GM21825 (cell line): ENCODE measurements at regions not wholly inside any gene's neighbourhood (a gene's known extent, or its start where the extent isn't known, plus 50 kb on each side); places are given as distances from the start of the nearest gene placed in this dataset.
"Not testable (repeated sequence)": the region's sequence is repeated elsewhere in the genome, so short reads cannot be mapped to it uniquely, and the experiment has no call there.

Experiments used
- ATAC-seq: cut with Tn5 transposase; IDR thresholded peaks from one replicate; pipeline ENCODE4 v1.9.1; 2021; ENCODE audit warnings: mild to moderate bottlenecking, moderate library complexity; ENCODE audit not compliant: unreplicated experiment

- ATAC-seq: not testable (repeated sequence)
Observed at GRCh38 chr14:53242898-53243297, 89.8 kb upstream of the DDHD1 start.

GRCh38 chr14:53237488-53237887 is 84.4 kb upstream of the DDHD1 start:
- no peak for ATAC-seq

- ATAC-seq: no peak
Observed at GRCh38 chr14:53236708-53237107, 83.6 kb upstream of the DDHD1 start.

DNA sequence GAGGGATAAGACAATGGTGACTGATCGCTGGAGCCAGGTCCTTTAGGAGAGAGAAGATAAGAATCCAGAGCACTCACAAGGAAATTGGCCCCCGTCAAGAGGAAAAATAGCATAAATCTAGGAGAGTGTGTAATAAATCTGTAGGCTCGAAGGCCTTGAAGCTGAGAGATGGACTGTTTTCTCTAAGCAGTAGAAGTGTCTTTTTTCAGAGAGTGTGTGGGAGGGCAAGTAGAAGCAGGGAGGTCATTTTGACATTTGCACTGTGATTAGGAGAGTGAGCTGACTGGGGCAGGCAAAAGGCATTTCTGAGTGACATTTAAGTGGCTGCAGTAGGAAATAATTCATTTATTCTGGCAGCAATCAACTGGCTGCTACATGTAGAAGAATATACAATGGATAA is 78.0 kb upstream of the DDHD1 start:
- no peak for ATAC-seq

DNA sequence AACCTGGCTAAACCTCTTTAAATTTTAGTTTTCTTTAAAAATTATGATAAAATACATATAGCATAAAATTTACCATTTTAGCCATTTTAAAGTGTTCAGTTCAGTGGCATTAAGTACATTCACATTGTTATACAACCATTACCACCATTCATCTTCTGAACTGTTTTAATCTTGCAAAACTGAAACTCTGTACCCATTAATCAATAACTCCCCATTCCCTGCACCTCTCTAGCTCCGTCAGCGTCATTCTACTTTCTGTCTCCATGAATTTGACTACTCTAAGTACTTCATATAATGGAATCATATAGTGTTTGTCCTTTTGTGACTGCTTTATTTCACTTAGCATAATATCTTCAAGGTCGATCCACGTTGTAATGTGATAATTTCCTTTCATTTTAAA is 75.8 kb upstream of the DDHD1 start:
- no peak for ATAC-seq

- no peak for ATAC-seq
Observed at GRCh38 chr14:53227154-53227718, 74.1 kb upstream of the DDHD1 start.

GRCh38 chr14:53226553-53226952 is 73.4 kb upstream of the DDHD1 start:
- ATAC-seq: no peak

DNA sequence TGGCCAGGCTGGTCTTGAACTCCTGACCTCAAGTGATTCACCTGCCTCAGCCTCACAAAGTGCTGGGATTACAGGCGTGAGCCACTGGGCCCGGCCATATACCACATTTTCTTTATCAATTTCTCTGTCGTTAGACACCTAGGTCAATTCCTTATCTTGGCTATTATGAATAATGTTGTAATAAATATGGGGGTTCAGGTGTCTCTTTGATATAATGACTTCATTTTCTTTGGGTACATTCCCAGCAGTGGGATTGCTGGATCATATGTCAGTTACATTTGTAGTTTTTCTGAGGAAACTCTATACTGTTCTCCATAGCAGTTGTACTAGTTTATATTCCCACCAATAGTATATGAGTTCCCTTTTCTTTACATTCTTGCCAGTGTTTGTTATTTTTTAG is 67.8 kb upstream of the DDHD1 start:
- no peak for ATAC-seq

DNA sequence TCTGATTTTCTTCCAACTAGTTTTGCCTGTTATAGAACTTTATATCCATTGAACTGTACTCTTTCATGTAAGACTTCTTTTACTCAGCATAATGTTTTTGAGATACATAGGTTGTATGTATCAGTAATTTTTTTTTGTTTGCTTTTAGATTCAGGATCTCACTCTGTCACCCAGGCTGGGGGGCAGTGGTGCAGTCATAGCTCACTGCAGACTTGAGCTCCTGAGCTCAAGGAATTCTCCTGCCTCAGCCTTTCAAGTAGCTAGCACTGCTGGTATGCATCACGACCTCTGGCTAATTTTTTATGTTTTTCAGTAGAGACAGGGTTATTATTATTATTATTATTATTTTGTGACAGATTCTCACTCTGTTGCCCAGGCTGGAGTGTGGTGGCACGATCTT is 65.0 kb upstream of the DDHD1 start:
- ATAC-seq: no peak

GRCh38 chr14:53217316-53217994 is 64.3 kb upstream of the DDHD1 start:
- peak; percentile 100 for ATAC-seq

DNA sequence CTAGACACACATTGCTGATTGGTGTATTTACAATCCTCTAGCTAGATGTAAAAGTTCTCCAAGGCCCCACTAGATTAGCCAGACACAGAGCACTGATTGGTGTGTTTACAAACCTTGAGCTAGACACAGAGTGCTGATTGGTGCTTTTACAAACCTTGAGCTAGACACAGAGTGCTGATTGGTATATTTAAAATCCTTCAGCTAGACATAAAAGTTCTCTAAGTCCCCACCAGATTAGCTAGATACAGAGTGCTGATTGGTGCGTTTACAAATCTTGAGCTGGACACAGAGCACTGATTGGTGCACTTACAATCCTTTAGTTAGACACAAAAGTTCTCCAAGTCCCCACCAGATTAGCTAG is 63.8 kb upstream of the DDHD1 start:
- ATAC-seq: not testable (repeated sequence)

DNA sequence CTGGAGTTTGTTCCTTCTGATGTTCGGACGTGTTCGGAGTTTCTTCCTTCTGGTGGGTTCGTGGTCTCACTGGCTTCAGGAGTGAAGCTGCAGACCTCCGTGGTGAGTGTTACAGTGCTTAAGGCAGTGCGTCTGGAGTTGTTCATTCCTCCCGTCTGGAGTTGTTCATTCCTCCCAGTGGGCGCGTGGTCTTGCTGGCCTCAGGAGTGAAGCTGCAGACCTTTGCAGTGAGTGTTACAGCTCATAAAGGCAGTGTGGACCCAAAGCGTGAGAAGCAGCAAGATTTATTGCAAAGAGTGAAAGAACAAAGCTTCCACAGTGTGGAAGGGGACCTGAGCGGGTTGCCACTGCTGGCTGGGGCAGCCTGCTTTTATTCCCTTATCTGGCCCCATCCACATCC is 63.4 kb upstream of the DDHD1 start:
- not testable (repeated sequence) for ATAC-seq

DNA sequence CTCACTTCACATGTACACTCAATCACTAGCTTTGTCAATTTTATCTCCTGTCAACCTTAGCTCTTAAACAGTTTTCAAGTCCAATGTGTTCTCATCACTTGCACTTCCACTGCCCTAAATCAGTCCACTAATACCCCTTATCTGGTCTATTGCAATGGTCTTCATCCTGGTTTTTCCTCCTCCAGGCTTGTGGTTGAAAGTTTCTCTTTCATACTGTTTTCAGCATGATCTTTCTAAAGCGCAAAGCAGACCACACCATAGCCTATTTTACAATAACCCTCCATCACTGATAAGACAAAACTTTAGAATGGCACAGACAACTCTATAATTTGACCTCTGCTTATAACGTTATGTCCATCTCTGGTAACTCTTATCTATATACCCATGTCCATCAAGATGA is 62.0 kb upstream of the DDHD1 start:
- ATAC-seq: no peak

DNA sequence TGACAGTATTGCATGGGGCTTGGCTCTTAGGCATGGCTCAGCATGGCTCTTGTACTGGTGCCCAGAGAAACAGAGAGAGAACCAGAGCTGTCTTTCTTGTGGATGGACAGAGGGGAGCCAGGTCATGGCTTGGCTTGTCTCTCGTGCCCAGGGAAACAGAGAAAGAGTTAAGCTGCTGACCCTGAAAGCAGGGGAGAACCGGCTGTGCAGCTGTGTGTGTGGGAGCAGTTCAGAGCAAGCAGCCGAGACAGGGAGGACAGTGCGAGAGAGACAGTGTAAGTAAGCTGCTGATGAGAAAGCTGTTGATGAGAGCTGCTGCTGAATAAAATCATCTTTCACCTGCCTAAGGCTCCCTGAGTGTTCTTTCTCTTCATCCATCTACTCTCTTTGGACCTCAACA is 61.3 kb upstream of the DDHD1 start:
- no peak for ATAC-seq

DNA sequence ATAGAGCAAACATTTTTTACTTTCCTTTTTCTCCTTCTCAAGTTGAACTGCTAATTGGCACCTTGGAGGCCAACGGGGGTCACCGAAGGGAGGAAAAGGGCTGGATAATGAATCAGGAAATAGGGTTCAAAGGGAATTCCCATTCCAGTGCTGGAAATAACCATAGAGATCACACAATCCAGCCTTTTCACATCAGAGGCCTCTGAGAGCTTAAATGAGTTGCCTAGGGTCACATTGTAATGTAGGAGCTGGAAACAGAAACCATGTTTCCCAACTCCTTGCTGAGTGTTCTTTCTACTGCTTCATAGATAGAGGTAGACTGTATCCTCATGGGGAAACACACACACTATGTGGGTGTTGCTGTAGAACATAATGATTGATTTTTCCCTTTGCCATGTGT is 60.6 kb upstream of the DDHD1 start:
- ATAC-seq: no peak

GRCh38 chr14:53209370-53209769 is 56.2 kb upstream of the DDHD1 start:
- ATAC-seq: no peak
